LoVo (cell line): ENCODE measurements at regions not wholly inside any gene's neighbourhood (a gene's known extent, or its start where the extent isn't known, plus 50 kb on each side); places are given as distances from the start of the nearest gene placed in this dataset.

Experiments used
- DNase-seq: peaks from one replicate; pipeline ENCODE4 v3.0.0-alpha.2; 2016; ENCODE audit warnings: low spot score

GRCh38 chr4:36493251-36493650 is 211.8 kb downstream of the DTHD1 start:
- DNase-seq = no peak

DNA sequence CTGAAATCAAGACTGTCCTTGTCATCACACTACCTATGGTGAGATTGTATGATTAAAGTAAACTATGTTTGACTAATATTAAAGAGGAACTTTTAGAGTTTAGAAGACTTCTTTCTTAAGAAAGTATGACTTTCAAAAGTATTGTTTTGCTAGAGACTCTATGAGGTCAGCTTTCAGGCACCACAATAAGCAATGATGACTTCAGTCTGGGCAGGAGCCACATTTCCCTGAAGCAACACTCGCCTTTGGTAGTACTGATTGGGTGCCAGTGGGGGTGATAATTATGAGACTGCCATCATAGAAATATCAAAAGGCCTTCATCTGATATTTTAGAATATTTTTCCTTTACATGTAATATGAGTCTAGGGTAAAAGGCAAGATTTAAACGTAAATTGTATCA is 212.6 kb downstream of the DTHD1 start:
- no peak for DNase-seq

GRCh38 chr4:36494747-36495146 is 213.3 kb downstream of the DTHD1 start:
- no peak for DNase-seq

DNA sequence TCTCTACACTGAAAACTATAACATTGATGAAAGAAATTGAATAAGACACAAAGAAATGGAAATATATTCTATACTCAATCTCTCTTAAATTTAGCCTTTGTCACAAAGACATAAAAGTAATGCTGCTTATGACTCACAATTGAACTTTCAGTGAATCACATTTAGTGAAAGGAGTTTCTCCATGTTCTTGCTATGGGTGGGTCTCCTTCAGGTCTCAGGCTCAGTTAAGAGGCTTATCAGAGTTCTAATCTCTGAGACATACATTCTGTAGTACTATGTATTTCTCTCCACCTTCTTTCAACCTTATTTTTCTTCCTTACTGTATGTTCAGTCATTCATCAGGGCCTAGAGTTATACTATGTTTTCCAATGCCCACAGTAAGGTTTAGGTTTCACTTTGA is 220.9 kb downstream of the DTHD1 start:
- DNase-seq = no peak

- no peak for DNase-seq
These were observed 227.0 kb downstream of the DTHD1 start for GRCh38 chr4:36508394-36508793.

DNA sequence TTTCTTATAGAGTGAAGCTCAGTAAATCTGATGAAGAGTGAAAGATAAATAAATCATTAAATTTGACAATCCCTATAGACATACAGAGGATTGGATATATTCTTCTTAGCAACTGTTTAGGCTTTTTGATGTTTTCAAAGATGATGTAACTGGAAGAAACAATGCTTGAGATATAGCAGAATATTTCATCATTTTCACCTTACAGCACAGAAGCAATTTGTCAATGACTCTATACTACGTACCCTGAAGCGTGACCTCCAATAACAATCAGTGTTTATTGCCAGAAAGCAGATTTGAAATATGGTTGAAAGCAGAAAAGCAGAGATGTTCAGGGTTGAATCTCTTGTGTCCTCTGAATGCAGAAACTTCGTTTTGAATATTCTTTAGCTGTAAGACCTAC is 228.4 kb downstream of the DTHD1 start:
- no peak for DNase-seq

DNA sequence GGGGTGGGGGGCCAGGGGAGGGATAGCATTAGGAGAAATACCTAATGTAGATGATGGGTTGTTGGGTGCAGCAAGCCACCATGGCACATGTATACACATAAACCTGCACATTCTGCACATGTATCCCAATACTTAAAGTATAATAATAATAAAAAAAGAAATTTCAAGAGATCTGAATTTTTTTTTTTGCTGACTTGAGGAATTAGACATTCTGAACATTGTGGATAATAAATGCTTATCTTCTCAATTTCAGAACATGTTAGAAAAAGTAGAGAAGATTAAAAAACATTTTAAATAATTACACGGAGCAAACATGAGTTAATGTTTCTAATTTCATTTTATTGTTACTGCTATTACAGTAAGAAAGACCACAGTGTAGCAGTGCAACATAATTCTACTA is 230.4 kb downstream of the DTHD1 start:
- DNase-seq = no peak

DNA sequence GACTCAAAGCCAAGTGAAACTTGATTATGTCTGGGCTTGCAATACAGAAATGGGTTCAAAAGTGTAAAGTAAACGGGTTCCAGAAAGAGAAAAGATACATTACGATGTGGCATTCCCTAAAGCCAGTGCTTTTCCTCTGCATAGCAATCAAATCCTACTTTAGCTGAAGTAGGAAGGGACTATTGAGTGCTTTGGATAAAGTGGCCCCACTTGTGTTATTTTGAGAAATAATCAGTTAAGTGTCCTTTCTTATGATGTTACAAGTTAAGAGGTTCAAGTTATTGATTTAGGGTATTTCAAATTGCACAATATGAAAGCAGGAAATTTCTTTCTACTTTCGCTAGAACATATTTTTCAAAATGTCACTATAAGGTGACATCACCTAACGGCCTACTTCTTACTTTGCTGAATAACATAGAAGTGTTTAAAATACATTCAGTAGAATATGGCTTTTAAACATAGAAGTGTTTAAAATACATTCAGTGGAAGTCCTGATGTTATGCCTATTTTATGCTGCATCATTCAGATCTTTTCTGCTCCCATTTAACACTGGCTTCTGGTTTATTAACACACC is 235.2 kb downstream of the DTHD1 start:
- DNase-seq = no peak

DNA sequence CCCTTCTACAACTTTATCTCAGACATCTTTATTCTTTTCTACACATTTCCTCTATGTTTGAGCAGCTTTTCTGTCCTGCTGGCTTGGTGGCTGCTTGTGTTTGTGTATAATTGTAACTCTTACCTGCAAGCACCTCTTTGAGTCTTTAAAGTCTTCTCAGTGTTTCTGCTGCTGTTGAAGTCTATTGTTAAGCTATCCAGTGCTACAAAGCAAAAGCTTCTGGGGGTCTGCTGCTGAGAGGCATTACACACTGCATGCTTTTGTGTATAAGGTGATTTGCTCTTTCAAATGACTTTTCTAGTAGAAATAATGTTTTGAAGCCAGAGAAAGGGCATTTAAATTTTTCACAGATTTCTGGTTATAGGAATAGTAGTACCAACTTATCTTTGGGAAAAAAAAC is 241.8 kb downstream of the DTHD1 start:
- DNase-seq = no peak

DNA sequence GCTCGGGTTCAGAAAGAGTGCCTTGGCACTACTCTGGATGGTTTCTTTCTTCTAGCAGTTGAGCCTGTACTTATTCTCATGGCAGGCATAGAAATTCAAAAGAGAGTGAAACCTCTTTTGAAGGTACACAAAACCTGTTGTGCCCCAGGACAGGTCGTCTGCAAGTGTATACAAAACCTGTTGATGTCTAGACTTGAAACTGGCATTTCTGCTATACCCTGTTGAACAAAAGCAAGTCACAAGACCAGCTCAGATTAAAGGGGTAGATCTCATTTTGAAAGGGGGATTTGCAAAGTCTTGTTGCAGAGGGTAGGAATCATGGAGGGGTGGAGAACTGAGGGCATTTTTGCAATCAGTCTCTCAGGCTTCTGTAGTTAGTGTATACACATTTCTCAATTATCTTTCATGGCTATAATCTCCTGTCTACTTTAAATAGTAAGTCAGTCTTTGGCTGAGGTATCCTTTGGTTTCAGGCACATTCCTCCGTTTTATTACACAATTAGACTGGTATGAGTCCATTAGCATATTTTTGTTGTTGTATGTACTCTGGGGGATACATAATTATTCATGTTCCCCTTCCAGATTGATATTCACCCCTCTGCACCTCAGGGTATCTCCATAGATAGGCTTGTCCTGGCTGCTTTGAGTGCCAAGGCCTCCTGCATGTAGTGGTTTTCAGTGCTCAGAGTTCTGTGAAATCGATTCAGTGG is 251.4 kb downstream of the DTHD1 start:
- no peak for DNase-seq

DNA sequence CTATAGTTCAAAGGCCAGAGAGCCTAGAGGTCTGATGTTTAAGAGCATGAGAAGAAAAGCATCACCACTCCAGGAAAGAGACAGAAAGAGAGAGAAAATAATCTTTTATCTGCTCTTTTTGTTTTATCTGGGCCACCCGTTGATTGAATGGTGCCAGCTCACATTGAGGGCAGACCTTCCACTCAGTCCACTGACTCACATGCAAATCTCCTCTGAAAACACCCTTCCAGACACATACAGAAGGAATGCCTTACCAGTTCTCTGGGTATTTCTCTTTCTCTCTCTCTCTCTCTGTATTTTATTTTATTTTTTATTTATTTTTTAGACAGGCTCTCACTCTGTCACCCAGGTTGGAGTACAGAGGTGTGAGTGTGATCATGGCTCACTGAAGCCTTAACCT is 252.5 kb downstream of the DTHD1 start:
- DNase-seq = no peak

DNA sequence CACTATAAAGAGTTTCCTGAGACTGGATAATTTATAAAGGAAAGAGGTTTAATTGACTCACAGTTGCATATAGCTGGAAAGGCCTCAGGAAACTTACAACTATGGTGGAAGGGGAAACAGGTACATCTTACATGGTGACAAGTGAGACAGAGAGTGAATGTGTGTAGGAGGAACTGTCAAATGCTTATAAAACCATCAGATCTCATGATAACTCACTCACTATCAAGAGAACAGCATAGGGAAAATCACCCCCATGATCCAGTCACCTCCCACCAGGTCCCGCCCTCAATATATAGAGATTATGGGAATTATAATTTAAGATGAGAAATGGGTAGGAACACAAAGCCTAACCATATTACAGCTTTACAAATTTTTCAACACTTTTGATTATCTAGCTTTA is 266.0 kb downstream of the DTHD1 start:
- no peak for DNase-seq

- DNase-seq = no peak
These were observed 267.8 kb downstream of the DTHD1 start for GRCh38 chr4:36549252-36549651.

- DNase-seq = no peak
These were observed 268.6 kb downstream of the DTHD1 start for GRCh38 chr4:36549992-36550391.

GRCh38 chr4:36551697-36552214 is 270.3 kb downstream of the DTHD1 start:
- no peak for DNase-seq

DNA sequence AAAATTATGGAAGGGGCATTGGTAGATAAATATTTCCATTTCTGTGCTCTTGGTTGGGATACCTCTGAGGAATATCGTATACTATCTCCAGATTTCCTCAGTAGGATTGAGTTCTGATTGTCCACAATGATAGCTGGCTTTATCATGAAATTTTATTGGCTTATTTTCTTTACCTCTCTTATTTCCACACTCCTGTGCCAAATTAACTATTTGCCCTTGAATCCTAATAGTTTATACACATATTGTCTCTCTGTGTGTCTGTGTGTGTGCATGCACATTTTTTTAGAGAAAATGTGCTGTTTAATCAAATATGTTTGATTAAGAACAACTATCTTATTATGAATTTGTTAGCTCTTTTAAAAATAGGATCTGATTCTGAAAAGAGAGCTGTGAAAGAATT is 271.6 kb downstream of the DTHD1 start:
- no peak for DNase-seq

DNA sequence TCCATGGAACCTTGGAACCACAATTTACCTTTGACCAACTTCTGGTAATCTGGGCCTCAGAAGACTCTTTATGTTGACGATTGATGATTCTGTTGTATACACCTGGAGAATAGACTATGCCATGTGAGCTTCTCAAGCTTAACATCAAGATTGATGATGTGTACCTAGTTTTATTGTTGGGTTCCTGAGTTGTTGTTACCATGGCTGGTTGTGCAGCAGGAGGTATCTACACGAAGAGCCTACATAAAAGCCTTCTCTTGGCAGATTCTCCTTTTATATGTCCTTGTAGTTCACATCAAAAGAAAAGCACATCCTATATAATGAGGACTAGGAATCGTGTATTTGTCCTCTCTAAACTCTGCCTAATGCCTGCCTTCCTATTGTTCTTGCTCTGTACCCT is 272.0 kb downstream of the DTHD1 start:
- no peak for DNase-seq

DNA sequence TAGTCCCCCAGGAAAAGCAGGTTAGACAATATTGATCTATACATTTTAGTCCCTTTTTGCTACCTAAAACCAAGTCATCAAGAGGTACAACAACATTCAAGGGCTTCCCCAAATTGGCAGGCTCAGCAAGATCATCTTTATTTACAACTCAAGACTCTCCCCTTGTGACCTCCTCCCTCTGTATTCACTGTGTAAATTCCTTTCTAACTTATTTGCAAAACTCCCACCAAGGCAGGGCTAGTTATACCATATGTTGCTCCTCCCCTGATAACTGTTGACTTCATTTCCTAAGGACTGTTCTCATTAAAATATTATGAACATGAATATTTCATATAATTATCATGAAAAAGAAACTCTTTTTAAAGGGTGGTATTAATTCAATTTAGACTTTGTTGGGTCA is 275.6 kb downstream of the DTHD1 start:
- no peak for DNase-seq

DNA sequence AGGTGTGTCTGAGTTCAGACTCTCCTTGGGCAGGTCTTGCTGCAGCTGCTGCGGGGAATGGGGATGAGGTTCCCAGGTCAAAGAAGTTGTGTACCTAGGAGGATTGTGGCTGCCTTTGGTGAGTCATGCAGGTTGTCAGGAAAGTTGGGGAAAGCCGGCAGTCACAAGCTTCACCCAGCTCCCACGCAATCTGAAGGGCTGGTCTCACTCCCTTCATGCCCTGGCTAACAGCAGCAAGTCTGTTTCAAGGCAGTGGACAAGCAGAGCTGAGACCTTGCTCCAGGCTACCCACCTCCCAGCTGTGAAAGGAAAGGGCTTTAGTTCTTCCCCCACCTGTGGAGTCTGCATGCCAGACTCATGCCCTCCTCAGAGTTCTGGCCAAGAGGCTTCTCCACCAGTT is 287.2 kb downstream of the DTHD1 start:
- no peak for DNase-seq

DNA sequence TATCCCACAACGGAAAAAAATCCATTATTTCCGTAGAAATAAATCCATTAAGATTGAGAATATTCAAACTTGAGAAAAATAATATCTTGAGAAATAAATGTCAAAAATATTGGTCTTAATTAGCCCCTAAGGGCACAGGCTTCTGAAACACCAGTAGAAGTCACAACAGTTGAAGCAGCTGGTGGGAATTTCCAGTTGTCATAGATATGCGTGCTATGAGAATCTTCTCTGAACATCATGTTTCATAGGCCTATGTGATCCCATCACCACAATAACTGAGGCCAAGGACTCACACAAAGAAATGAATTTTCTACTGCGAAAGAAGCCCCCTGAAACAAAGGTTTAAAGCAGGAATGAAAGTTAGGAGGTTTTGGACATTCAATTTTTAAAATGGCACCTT is 292.0 kb downstream of the DTHD1 start:
- DNase-seq = no peak

DNA sequence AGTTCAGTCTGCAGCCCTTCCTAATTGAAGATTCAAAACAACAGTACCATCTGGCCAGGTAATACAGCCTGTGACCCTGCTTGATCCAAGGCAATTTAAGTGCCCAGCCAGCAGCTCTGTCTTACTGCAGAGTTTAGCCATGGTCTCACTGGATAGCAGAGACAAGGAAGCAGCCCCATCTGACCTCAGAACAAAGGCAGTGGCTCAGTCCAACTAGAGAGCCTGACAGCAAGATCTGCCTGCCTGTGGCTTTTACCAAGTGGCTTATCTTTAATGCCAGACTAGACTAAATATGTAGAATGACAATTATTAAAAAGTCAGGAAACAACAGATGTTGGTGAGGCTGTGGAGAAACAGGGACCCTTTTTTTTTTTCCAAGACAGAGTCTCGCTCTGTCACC is 293.4 kb downstream of the DTHD1 start:
- DNase-seq = no peak

GRCh38 chr4:36582198-36582597 is 300.8 kb downstream of the DTHD1 start:
- no peak for DNase-seq

DNA sequence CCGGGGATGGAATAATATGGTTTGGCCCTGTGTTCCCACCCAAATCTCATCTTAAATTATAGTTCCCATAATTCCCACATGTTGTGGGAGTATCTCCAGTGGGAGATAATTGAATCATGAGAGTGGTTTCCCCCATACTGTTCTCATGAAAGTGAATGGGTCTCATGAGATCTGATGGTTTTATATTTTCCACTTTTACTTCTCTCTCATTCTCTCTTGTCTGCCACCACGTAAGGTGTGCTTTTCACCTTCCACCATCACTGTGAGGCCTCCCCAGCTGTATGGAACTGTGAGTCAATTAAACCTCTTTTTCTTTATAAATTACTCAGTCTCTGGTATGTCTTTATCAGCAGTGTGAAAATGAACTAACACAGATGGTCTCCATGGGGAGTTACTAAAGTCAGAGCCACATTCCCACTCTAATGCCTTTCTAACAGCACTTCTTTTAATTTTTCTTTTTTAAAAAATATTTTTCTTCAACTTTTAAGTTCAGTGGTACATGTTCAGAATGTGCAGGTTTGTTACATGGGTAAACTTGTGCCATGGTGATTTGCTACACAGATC is 306.6 kb downstream of the DTHD1 start:
- DNase-seq = no peak

DNA sequence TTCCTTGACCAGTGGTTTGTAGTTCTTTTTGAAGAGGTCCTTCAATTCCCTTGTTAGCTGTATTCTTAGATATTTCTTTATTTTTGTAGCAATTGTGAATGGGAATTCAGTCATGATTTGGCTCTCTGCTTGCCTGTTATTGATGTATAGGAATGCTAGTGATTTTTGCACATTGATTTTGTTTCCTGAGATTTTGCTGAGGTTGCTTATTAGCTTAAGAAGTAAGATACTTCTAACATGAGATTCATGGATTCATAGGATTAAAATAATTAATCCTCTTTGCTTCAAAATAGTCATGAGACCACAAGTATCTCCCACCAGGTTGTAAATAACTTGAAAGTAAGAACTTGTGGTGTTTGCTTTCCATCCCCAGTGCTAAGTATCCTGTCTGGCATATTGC is 308.9 kb downstream of the DTHD1 start:
- DNase-seq = no peak
